Thymus (tissue), 11 donors: ENCODE measurements at regions not wholly inside any gene's neighbourhood (a gene's known extent, or its start where the extent isn't known, plus 50 kb on each side); places are given as distances from the start of the nearest gene placed in this dataset.
"Not testable (repeated sequence)": the region's sequence is repeated elsewhere in the genome, so short reads cannot be mapped to it uniquely, and the experiment has no call there.

ENCODE experiments used
- DNase-seq, 9 donors: peaks; one replicate each; pipeline ENCODE4 v3.0.0-alpha.2; 2013; ENCODE audit warnings: low spot score in 9 of 9, low read depth in 6 of 9, missing footprints in 1 of 9
- H3K27ac ChIP-seq, 2 donors: one replicate each; pipeline ENCODE4 v1.5.1; 2013; ENCODE audit warnings: control low read depth in 1 of 2, low read depth in 1 of 2, low read length in 1 of 2, mild to moderate bottlenecking in 1 of 2, moderate library complexity in 1 of 2
- H3K27me3 ChIP-seq, 2 donors: one replicate each; pipeline ENCODE4 v1.5.1; 2013; ENCODE audit warnings: low read length in 1 of 2; ENCODE audit not compliant: control insufficient read depth in 2 of 2, insufficient read depth in 1 of 2
- H3K36me3 ChIP-seq, 2 donors: one replicate each; pipeline ENCODE4 v1.5.1; 2013; ENCODE audit warnings: low read length in 1 of 2, mild to moderate bottlenecking in 1 of 2, moderate library complexity in 1 of 2; ENCODE audit not compliant: control insufficient read depth in 2 of 2, insufficient read depth in 2 of 2
- H3K4me1 ChIP-seq, 2 donors: one replicate each; pipeline ENCODE4 v1.5.1; 2013; ENCODE audit warnings: low read length in 2 of 2; ENCODE audit not compliant: control insufficient read depth in 2 of 2, insufficient read depth in 2 of 2
- H3K4me3 ChIP-seq, 2 donors: one replicate each; pipeline ENCODE4 v1.5.1; 2013; ENCODE audit warnings: low read length in 2 of 2, control low read depth in 1 of 2, mild to moderate bottlenecking in 1 of 2
- H3K9me3 ChIP-seq, 2 donors: one replicate each; pipeline ENCODE4 v1.5.1; 2013; ENCODE audit warnings: low read length in 1 of 2, mild to moderate bottlenecking in 1 of 2; ENCODE audit not compliant: control insufficient read depth in 2 of 2, insufficient read depth in 1 of 2
- WGBS: extraction: QIAGEN DNeasy Blood & Tissue Kit; methylation state at CpG from one replicate; pipeline ENCODE4 v1.1.7; 2013; 5-methylcytosine and 5-hydroxymethylcytosine counted together
- donor health status: healthy.

GRCh38 chr18:47696870-47697269, 233.6 kb downstream of the SMAD2 start:
- no peaks in the 10 kb centered on the region for H3K9me3 ChIP-seq
- no peak overlapping the region for H3K27ac ChIP-seq
- peaks cover 0 to 2% of the 10 kb centered on the region in 2 donors for H3K27me3 ChIP-seq
- H3K4me1 ChIP-seq: no peaks in the 10 kb centered on the region
- WGBS: 87% methylated on average over 9 of the region's 9 CpGs
- no peaks in the 10 kb centered on the region for H3K36me3 ChIP-seq
- no peak overlapping the region for H3K4me3 ChIP-seq
- no peak for DNase-seq

GRCh38 chr18:47691611-47692010, 238.8 kb downstream of the SMAD2 start:
- 93% methylated on average over 4 of the region's 4 CpGs for WGBS
- Histone ChIP-seq H3K36me3 (no peaks in the 10 kb centered on the region), H3K27ac (no peak overlapping the region), H3K4me3 (no peak overlapping the region), H3K27me3 (no peaks in the 10 kb centered on the region), H3K9me3 (no peaks in the 10 kb centered on the region), H3K4me1 (no peaks in the 10 kb centered on the region)
- no peak for DNase-seq

DNA sequence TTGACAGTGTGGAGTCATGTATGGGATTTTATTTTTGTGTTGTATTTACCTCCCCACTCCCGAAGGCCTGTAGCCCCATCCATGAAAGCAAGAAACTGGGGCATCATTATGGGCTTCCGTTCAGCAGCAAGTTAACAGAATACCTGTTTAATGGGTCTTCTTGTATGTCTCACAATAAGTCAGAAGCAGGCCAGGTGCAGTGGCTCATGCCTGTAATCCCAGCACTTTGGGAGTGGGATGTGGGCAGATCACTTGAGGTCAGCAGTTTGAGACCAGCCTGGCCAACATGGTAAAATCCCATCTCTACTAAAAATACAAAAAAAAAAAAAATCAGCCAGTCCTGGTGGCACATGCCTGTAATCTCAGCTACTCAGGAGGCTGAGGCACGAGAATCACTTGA, 239.7 kb downstream of the SMAD2 start:
- DNase-seq, H3K36me3 ChIP-seq: not testable (repeated sequence)
- WGBS: 94% methylated on average over 3 of the region's 3 CpGs

DNA sequence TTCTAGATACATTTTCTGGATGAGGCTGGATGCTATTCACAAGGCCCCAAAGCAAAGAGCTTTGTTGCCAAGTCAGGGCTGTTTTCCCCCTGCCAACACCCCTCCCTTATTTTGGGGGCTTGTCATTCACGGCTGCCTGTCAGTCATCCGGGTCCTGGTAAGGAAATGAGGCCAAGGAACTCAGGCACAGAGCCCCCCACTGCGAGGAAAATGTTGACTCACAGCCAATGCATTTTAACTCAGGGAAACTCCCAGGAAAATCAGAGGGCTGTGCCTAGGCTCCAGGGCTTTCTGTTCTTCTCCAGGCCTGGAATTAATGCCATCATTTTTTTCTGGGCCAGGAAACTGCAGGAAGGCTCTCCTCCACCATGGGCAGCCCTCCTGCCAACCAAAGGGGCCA, 241.1 kb downstream of the SMAD2 start:
- H3K36me3 ChIP-seq: no peaks in the 10 kb centered on the region
- H3K27ac ChIP-seq: no peak overlapping the region
- WGBS: 69% methylated on average over 3 of the region's 3 CpGs

More for the DNA sequence above, 239.7 kb downstream of the SMAD2 start:
- not testable (repeated sequence) for H3K9me3 ChIP-seq, H3K4me3 ChIP-seq, H3K27me3 ChIP-seq, H3K4me1 ChIP-seq, H3K27ac ChIP-seq

GRCh38 chr18:47686806-47687205, 243.7 kb downstream of the SMAD2 start:
- Histone ChIP-seq H3K36me3 (no peaks in the 10 kb centered on the region), H3K27ac (no peak overlapping the region), H3K4me1 (no peaks in the 10 kb centered on the region), H3K9me3 (no peaks in the 10 kb centered on the region), H3K27me3 (no peaks in the 10 kb centered on the region), H3K4me3 (no peak overlapping the region)
- no peak for DNase-seq
- WGBS: 80% methylated on average over 2 of the region's 2 CpGs

More for the DNA sequence above, 241.1 kb downstream of the SMAD2 start:
- Histone ChIP-seq H3K9me3 (no peaks in the 10 kb centered on the region), H3K27me3 (no peaks in the 10 kb centered on the region), H3K4me3 (no peak overlapping the region), H3K4me1 (no peaks in the 10 kb centered on the region)
- no peak for DNase-seq

- Histone ChIP-seq H3K27ac (no peak overlapping the region), H3K9me3 (no peaks in the 10 kb centered on the region), H3K4me1 (no peaks in the 10 kb centered on the region), H3K4me3 (no peak overlapping the region), H3K27me3 (no peaks in the 10 kb centered on the region), H3K36me3 (no peaks in the 10 kb centered on the region)
- no peak for DNase-seq
These were observed 246.7 kb downstream of the SMAD2 start for GRCh38 chr18:47683774-47684173.

GRCh38 chr18:47682876-47683275, 247.6 kb downstream of the SMAD2 start:
- Histone ChIP-seq H3K36me3 (no peaks in the 10 kb centered on the region), H3K27ac (no peak overlapping the region), H3K9me3 (no peaks in the 10 kb centered on the region), H3K4me3 (no peak overlapping the region), H3K4me1 (no peaks in the 10 kb centered on the region), H3K27me3 (no peaks in the 10 kb centered on the region)
- no peak for DNase-seq
- WGBS: 91% methylated on average over 3 of the region's 3 CpGs

DNA sequence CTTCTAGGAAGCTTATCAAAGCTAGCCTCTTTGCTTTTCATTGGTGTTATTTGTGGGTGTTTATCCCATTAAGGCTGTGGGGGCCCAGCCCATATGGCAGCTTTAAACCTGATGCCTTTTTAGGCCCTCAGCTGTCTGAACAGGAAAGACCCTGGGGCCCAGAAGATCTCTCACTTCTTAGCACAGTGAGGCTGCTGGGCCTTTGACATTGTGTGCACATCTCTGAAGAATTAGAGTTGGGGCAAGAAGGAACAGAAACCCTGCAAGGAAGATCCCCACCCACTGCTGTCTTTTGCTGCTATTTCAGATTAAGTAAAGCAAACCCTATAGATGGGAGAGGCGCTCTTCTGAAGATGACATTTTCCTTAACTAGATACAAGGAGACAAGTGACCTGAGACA, 250.0 kb downstream of the SMAD2 start:
- H3K4me1 ChIP-seq: no peaks in the 10 kb centered on the region
- WGBS: 98% methylated on average over 1 of the region's 1 CpG
- no peak for DNase-seq
- H3K27me3 ChIP-seq: no peaks in the 10 kb centered on the region
- no peak overlapping the region for H3K4me3 ChIP-seq
- no peaks in the 10 kb centered on the region for H3K36me3 ChIP-seq
- H3K27ac ChIP-seq: no peak overlapping the region
- H3K9me3 ChIP-seq: no peaks in the 10 kb centered on the region

GRCh38 chr18:47679864-47680263, 250.6 kb downstream of the SMAD2 start:
- Histone ChIP-seq H3K27me3 (no peaks in the 10 kb centered on the region), H3K4me3 (no peak overlapping the region), H3K36me3 (no peaks in the 10 kb centered on the region), H3K4me1 (no peaks in the 10 kb centered on the region), H3K27ac (no peak overlapping the region), H3K9me3 (no peaks in the 10 kb centered on the region)
- no peak for DNase-seq
- WGBS: 92% methylated on average over 2 of the region's 2 CpGs

DNA sequence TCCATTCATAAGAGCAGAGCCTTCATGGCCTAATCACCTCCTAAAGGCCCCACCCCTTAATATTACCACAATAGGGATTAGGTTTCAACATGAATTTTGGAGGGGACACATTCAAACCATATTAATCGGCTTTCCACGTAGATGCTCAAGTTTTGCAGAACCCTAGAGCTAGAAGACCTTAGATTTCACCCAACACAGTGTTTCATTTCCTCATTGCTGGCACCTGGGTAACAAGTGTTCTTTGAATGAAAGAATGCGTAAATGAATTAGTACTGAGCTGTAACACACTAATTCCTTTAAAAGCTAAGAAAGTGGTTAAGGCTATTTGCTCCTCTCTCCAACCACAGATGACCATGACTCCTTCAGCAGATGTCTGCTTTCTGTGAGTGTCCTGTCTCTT, 252.5 kb downstream of the SMAD2 start:
- no peaks in the 10 kb centered on the region for H3K4me1 ChIP-seq
- no peak overlapping the region for H3K4me3 ChIP-seq
- H3K27me3 ChIP-seq: no peaks in the 10 kb centered on the region
- no peaks in the 10 kb centered on the region for H3K9me3 ChIP-seq
- no peak for DNase-seq
- no peaks in the 10 kb centered on the region for H3K36me3 ChIP-seq
- 95% methylated on average over 3 of the region's 3 CpGs for WGBS
- no peak overlapping the region for H3K27ac ChIP-seq
